T47D (cell line): ENCODE measurements at regions not wholly inside any gene's neighbourhood (a gene's known extent, or its start where the extent isn't known, plus 50 kb on each side); places are given as distances from the start of the nearest gene placed in this dataset.

Source experiments
- DNase-seq, 2 experiments: peaks; one replicate each; pipeline versions ENCODE4 v3.0.0 to v3.0.0-alpha.2; 2011 to 2012; ENCODE audit warnings: low read depth in 1 of 2, low spot score in 1 of 2
- JUND ChIP-seq: IDR thresholded peaks from 2 replicates; pipeline ENCODE4 v1.6.1; 2012; ENCODE audit warnings: low read depth
- in situ Hi-C: cut with HindIII; loops from 2 replicates; pipeline ENCODE4 v1.10.0; 2016; ENCODE audit warnings: low sequenced_read_pairs, low pct_unique_long_range_greater_than_20kb

DNA sequence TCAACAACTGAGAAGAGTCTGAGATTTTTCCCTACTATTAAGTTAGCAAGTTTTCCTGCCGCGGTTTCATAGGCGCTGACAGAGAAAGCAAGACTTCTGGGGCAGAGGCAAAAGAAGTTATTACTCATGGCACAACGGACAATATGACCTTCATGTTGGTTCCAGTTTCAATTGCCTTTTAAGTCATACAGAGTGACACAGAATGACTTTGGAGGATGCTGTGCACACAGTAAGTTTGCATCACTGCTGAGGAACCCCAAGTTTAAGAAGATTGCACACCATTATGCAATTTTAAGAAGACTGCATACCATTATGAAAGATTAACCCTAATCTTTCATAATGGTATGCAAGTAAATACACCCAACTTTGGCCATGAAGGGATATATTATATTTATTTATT is 626.5 kb upstream of the CHORDC1 start:
- in situ Hi-C loops: no loop called here
- no peak for TF ChIP-seq JUND
- peak in 1 of 2 experiments; percentile 80 for DNase-seq

DNA sequence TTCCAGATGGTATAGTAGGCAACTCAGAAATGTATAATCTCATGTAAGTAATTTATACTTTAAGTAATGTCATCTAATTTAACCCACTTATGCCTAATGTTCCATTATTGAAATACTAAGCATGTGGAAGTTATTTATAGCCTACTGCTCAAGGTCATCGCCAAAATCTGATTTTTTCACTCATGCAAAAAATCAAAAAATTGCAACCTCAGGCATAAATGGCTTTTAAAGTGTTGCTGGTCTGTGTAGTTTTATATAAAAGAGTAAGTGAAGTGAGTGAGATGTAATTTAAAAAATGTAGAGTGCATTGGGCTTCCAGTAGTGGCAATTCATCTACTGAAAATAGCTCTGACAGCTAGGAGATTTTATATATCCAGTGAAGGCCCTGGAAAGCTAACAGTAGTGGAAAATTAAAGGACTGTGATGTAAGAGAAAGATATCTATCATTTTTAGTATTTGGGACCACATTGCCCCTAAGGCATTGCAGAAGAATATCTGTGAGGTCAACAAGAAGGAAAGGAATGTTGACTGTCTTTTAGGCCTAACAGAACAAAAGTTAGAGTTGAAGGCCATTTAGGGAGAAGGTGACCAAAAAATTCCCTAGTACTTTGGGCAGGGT is 624.5 kb upstream of the CHORDC1 start:
- DNase-seq: peak in 1 of 2 experiments; percentile 70
- in situ Hi-C loops: no loop called here
- peak; percentile 91; the same call in 1 of the 2 replicates for TF ChIP-seq JUND

DNA sequence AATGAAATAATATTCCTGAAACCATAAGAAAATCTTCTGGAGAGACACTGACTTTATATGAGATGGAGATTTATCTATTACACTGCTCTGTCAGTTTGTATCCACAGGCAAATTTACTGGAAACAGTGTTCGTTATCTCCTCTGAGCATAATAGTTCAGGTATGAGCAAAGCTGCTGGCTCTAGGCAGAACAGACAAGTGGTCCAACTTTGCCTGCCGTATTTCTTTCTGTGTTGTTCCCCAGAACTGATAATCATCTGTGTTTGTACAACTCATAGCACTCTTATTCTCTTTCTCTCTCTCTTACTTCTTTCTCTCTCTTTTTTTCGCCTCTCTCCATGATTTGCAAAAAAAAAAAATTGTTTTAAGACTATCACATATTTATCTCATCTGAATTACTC is 623.8 kb upstream of the CHORDC1 start:
- peak; percentile 99 for TF ChIP-seq JUND
- in situ Hi-C loops: no loop called here
- peak in 1 of 2 experiments; percentile 89 for DNase-seq

DNA sequence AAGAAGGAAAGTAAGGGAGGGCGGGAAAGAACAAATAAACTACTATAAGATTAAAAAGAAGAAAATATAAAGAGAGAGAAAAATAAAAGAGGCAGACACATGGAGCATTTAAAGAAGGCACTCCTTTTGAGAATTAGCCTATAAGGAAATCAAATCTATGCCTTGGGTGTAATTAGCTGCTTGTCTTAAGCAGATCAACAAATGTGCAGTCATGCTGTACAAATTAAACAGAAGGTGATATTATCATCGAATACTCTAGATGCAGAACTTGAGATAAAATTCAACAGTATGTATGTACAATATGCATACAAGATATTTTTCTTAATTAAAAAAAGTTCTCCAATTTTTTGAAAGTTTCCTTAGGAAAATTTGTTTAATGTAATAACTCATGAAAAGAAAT is 623.0 kb upstream of the CHORDC1 start:
- in situ Hi-C loops: no loop called here
- peak; percentile 100 for TF ChIP-seq JUND
- DNase-seq: peak in 1 of 2 experiments; percentile 62

DNA sequence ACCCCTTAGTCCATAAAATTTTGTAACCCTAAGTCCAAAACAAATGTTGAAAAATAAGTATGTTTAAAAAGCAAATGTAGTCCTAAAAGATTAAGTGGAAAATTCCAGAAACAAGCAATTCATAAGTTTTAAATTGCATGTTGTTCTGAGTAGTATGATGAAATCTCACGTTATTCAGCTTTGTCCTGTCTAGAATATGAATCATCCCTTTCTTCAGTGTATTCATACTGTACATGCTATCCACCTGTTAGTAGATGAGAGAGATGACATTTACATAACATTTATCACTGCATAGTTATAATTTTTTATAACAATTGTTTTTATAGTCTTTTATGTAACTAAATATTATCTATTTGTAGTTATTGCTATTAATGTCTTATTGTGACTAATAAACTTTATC is 622.3 kb upstream of the CHORDC1 start:
- no peak for DNase-seq
- no peak for TF ChIP-seq JUND
- in situ Hi-C loops: no loop called here

DNA sequence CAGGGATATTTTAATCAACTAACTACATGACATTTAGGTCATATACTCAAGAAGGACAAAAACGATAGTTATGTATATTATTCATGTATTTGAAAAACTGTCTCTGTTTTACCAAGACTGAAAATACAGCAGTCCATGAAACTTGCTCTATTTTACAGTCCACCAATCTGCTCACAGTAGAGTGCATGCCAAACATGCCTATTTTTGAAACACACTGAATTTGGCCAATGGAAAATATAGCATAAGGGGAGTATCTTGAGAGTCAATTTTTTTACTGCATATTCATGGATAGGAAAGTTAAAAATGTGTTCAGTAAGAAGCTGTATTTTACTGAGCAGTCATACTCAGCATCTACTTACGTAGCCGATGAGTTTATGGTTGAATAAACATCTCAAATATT is 621.2 kb upstream of the CHORDC1 start:
- in situ Hi-C loops: no loop called here
- TF ChIP-seq JUND: no peak

DNA sequence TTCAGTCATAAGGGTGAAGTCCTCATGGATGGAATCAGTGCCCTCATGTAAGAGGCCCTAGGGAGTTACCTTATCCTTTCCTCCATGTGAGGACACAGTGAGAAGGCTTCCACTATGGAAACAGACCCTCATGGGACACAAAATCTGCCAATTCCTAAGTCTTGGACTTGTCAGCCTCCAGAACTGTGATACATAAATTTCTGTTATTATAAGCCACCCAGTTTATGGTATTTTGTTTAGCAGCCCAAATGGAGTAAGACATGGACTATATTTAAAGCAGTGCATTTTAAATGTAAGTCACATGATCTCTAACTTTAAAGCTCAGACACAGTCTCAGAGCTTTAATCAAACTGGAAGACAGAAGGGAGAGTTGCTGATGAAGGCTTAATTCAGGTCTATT is 619.8 kb upstream of the CHORDC1 start:
- DNase-seq: no peak
- in situ Hi-C loops: no loop called here
- no peak for TF ChIP-seq JUND

More for the DNA sequence above, 621.2 kb upstream of the CHORDC1 start:
- no peak for DNase-seq

DNA sequence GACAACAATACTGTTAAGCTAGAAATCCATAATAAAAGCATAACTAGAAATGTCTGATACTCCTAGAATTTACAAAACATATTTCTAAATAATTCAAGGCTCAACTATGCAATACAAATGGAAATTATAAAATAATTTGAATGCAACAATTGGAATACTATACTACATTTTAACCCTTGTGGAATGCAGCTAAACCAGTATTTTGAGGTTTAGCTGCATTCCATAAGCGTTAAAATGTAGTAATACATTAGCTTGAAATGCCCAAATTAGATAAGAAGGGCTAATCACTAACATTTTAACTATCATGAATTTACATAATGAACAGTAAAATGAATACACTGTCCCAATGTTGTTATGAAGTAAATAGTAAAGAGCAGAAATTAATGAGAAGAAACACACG is 617.2 kb upstream of the CHORDC1 start:
- peak in 1 of 2 experiments; percentile 55 for DNase-seq
- in situ Hi-C loops: no loop called here
- no peak for TF ChIP-seq JUND

DNA sequence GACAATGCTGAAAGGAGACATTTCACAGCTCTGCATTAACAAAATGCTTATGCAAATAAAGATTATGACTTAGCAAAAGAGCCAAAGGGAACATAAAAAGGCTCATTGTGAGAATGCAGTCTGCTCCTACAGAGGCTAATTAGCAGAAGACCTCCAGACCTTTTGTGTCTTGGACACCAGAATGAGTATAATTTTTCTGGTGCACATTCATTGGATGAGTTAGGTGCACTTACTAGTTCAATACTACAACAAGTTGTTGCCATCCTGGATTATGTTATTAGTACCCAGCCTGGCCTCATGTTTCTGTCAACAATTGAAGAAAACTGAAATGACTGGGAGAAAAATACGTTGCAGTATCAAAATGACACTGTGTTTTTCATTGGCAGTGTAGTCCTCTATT is 613.2 kb upstream of the CHORDC1 start:
- DNase-seq: no peak
- in situ Hi-C loops: no loop called here
- no peak for TF ChIP-seq JUND

DNA sequence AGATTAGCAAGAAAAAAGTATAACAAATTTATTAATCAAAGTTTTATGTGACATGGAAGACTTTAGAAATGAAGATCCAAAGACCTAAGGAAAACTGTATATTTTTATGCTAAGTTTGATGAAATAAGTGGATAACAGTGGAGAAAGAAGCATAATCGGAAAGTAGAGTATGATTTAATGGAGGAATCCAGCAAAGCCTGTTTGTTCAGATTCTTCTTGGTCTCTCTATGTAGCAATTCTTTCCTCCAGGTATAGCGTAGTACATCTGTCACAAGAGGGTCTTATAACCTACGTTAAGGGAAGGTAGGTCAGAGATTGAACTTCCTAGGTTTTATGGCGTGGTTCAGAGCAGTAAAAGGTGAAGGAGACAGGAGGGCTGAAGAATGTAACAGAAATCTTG is 600.6 kb upstream of the CHORDC1 start:
- no peak for TF ChIP-seq JUND
- DNase-seq: peak in 1 of 2 experiments; percentile 66
- in situ Hi-C loops: no loop called here

DNA sequence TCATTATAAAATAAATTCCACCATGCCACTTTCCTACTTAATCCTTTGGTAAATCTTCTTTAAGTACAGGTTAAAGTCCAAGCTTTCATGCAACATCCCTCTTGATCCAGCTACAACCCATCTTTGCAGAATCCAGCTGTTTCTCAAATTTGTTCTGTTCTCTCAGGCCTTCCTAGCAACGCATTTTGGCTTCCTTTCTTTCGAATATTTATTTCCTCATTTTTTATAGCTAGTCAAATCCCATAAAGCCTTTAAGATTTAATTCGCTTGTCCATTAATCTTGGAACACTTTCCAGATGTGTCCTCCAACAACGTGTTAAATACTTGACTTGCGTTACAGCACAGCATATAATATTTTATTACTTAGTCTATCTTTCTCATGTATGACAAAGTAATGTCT is 600.1 kb upstream of the CHORDC1 start:
- TF ChIP-seq JUND: no peak
- in situ Hi-C loops: no loop called here

DNA sequence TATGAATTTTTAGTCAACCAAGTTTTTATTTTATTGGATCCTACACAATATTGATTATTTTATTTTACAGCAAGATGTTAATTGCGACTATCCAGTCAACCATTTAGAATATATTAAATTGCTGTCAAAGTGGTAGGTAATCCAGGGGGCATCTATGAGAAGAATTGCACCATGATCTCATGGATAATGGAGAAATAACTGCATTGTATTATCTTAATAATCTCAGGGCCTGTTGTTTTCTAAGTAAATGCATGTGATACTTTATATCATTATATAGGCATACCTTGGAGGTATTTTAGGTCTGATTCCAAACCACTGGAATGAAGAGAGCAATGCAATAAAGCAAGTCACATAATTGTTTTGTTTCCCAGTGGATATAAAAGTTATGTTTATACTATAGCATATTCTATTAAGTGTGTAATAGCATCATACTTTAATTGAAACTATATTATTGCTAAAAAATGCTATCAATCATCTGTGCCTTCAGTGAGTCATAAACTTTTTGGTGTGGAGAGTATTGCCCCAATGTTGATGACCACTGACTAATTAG is 595.4 kb upstream of the CHORDC1 start:
- TF ChIP-seq JUND: peak; percentile 99
- in situ Hi-C loops: no loop called here
- peak; percentile 3 to 92 for DNase-seq

More for the DNA sequence above, 600.1 kb upstream of the CHORDC1 start:
- no peak for DNase-seq

DNA sequence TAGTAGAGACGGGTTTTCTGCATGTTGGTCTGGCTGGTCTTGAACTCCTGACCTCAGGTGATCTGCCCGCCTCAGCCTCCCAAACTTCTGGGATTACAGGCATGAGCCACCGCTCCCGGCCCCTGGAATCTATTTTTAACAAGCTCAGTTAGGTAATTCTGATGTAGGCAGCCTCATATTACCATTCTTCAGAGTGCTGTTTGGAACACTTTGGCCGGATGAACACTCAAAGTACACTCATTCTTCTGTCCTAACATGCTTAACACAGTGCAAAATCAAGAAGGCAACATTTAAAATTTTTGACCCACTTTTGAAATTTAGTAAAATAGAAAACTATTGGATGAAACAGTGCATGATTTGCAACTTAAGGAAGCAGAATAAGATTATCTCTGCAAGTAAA is 586.7 kb upstream of the CHORDC1 start:
- in situ Hi-C loops: no loop called here
- no peak for DNase-seq
- TF ChIP-seq JUND: no peak

DNA sequence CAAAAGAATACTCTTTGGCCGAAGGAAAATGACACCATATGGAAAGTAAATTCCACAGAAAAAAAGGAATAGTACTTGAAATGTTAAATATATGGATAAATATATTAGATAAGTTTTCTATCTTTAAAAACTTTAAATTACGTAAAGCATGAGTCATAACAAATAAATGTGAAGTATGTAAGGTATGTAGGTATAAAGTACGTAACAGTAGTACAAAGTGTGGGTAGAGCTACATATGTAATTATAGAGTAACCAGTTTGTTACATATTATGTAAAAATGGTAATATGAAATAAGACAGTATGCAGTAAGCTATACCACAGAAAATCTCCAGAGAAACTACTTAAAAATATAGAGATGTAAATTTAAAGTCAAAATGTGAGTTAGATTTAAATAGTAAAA is 582.3 kb upstream of the CHORDC1 start:
- no peak for DNase-seq
- in situ Hi-C loops: no loop called here
- no peak for TF ChIP-seq JUND
